Skin of body (tissue), 1 donor: ENCODE measurements at regions not wholly inside any gene's neighbourhood (a gene's known extent, or its start where the extent isn't known, plus 50 kb on each side); places are given as distances from the start of the nearest gene placed in this dataset.
"Not testable (repeated sequence)": the region's sequence is repeated elsewhere in the genome, so short reads cannot be mapped to it uniquely, and the experiment has no call there.

Source experiments
- DNase-seq: peaks from one replicate; lab custom pipeline; 2025; lab: John Stamatoyannopoulos, UW

DNA sequence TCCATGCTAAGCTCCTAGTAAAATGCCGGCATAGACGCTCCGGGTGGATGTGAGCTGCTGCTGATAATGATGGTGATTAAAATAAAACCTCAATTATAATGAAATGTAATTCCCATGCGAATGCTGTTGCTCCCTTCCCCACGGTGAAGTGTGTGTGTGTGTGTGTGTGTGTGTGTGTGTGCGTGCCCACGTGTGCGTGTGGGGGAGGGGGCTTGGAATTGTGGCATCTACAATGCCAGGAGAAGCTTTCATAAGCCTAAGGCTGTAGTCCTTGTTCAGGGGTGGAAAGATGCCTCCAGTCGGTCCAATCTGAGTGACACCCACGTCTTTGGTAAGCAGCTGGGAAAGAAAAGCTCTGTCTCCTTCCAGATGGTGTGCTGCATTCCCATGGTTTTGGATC, 137.9 kb downstream of the CDH26 start:
- DNase-seq = no peak

GRCh38 chr20:60097285-60097684, 139.1 kb downstream of the CDH26 start:
- DNase-seq = no peak

DNA sequence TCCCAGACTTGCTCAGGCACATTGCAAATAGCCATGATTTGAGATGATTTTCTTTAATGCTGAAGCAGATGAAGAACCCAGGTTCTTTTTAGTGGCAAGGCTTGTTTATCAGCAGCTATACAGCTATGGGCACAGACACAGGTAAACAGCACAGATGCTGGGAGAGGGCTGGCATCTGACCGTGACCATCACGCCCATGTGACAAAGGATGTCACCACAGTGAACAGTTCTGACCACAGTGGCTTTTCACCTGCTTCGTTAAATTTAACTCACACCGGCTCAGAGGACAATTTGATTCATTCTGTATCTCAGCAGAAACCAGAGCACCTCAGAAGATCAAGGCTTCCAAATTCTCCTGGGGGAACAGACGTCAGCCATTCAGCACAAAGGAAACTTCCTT, 142.6 kb downstream of the CDH26 start:
- DNase-seq = no peak

DNA sequence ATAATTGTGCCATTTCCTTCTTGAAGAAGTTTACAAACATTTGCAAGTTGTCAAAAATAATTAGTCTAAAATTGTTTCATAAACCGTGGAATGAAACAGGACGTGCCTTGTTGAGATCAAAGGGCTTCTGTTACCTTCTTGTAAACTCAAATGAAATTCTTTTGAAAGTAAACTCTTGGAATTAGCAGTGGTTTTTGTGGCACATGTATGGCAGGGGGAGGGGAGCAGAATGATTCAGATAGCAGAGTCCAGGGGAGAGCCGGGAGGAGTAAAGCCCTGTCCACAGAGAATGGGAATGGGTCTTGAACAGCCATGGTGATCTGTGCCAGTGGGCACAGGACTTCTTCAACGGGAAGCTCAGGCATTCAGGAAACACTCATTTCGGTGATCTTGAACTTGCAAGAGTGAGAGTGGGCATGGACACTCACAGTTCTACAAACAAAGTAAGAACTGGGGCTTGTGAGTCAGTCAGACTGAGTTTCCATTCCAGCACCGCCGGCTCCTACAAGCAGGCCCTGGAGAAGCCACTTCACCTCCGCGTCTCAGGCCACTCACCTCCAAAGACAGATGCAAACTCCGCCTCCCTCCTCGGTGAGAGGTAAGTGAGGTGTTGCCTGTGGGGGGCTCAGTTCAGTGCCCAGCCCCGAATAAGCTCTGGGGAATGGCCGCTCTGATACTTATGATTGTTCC, 143.1 kb downstream of the CDH26 start:
- DNase-seq = no peak

GRCh38 chr20:60101891-60102281, 143.7 kb downstream of the CDH26 start:
- DNase-seq = no peak

GRCh38 chr20:60102665-60103210, 144.5 kb downstream of the CDH26 start:
- DNase-seq = no peak

GRCh38 chr20:60104993-60105803, 147.0 kb downstream of the CDH26 start:
- no peak for DNase-seq

DNA sequence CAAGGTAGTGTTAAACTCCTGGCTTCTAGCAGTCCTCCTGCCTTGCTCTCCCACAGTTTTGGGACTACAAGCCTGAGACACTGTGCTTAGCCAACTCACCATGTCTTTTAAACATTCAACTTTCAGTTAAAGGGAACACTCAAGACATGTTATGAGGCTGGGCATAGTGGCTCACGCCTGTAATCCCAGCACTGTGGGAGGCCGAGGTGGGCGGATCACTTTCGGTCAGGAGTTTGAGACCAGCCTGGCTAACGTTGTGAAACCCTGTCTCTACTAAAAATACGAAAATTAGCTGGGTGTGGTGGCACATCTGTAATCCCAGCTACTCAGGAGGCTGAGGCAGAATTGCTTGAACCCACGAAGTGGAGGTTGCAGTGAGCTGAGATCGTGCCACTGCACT, 148.0 kb downstream of the CDH26 start:
- not testable (repeated sequence) for DNase-seq

- no peak for DNase-seq
Observed at GRCh38 chr20:60107621-60108390, 149.6 kb downstream of the CDH26 start.

GRCh38 chr20:60108397-60108796, 150.2 kb downstream of the CDH26 start:
- DNase-seq = no peak

DNA sequence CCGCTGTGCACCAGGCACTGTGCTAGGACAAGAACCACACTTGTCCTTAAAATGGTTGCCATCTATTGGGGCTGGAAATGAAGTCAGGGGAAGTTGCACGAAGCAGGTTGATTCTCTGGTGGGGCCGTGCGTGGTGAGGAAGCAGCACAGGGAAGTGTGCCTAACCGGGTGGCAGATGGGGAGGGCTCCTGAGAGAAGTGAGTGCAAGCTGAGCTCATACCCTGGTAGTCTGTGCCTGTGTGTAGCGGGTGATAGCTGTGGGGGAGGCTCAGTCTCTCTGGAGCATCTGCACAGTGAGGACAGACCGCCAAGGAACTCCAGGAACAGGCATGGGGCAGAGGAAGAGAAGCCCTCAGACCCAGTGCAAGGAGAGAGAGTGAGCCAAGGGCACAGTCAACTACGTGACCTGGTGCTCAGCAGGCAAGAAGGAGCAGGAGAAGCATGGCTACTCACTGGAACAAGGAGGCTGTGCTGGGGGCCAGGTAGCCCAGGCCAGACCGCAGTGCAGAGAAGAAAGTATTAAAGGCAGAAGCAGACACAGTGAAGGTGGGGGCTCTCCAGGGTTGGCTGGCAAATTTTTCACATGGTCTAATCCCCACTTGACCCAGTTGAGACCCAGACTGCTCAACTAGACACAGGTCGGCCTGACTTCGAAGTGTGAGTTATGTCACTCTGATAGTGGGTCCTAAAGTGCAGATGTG, 155.0 kb downstream of the CDH26 start:
- no peak for DNase-seq

DNA sequence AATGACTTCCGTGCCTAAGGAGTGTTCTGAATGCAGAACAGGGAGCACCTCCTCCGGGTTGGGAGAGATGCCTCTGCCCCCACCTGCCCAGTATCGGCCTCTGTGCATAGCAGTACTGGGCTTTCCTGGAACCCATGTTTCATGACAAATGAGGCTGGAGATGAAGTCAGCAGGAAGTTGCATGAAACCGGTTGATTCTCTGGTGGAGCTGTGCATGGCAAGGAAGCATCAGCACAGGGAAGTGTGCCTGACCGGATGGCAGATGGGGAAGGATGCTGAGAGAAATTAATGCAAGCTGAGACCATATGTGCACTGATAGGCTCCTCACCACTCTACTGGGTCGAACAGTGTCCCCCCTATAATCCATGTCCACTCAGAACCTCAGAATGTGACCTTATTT, 155.5 kb downstream of the CDH26 start:
- DNase-seq = no peak

- no peak for DNase-seq
Observed at GRCh38 chr20:60115451-60115850, 157.2 kb downstream of the CDH26 start.

- no peak for DNase-seq
Observed at GRCh38 chr20:60116128-60116909, 158.1 kb downstream of the CDH26 start.

GRCh38 chr20:60117065-60117464, 158.8 kb downstream of the CDH26 start:
- peak; percentile 78 for DNase-seq

DNA sequence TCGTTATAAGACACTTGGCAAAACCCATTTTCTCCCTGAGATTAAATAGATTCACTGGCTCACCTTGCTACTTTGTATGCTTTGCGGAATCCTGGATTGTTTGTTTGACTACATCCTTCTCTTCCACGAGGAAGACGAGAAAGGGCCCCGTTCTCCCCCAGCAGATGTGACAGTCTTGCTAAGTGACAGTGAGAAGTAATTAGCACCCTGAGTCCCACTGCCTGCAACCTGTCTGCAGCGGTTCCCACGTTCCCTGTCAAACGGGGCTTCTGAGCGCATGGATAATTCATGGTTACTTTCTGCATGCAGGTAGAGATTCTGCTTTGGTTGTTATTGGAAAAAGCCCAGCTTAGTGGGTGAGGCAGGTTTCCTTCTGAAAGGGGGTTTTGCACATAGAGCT, 163.7 kb downstream of the CDH26 start:
- DNase-seq = no peak

GRCh38 chr20:60122671-60123070, 164.4 kb downstream of the CDH26 start:
- no peak for DNase-seq

- no peak for DNase-seq
Observed at GRCh38 chr20:60123096-60123495, 164.9 kb downstream of the CDH26 start.

DNA sequence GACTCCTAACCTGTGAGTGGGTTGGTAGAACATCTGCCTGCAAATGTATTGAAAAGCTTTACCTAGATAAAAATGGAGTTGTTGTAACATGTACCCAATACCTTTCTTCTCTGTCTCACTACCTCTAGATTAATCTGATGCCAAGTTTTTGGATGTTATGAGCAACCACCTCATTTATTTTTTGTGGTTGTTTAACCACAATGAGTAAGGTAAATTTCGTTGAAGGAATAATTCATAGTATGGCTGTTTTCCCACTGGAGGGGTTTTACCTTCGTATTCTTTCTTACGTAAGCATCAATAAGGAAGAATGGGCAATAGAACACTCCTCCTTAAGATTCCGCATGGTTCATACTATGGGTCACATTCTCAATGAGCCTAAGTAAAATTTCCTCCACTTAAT, 165.4 kb downstream of the CDH26 start:
- DNase-seq = no peak

DNA sequence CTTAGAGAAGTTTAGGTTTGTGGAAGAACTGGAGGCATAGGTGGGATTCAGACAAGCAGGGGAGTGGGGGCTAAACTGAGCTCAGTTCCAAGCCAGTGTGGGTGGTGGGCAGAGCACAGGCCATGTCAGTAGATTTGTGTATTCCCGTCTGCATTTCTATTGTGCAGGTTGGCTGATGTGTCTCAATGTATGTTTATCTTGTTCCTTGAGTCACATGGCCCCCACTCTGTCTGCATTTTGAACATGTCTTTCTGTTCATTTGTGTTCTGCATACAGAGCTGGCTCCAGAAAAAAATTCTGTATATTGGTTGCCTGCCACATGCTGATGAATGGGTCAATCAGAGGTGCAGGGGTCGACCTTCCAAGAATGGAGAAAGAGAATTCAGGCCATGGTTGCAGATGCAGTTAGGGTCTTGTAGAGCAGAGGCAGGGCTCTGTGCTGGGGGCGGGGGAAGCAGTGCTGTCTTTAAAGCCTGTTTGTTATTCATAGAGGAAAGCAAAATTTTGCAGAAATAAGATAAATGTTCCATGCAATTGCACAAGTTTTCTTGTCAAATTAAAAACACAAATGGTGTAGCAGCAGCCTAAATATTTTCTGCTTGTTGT, 166.7 kb downstream of the CDH26 start:
- no peak for DNase-seq
